ENCODE measurements at regions not wholly inside any gene's neighbourhood (a gene's known extent, or its start where the extent isn't known, plus 50 kb on each side); places are given as distances from the start of the nearest gene placed in this dataset.

DNA sequence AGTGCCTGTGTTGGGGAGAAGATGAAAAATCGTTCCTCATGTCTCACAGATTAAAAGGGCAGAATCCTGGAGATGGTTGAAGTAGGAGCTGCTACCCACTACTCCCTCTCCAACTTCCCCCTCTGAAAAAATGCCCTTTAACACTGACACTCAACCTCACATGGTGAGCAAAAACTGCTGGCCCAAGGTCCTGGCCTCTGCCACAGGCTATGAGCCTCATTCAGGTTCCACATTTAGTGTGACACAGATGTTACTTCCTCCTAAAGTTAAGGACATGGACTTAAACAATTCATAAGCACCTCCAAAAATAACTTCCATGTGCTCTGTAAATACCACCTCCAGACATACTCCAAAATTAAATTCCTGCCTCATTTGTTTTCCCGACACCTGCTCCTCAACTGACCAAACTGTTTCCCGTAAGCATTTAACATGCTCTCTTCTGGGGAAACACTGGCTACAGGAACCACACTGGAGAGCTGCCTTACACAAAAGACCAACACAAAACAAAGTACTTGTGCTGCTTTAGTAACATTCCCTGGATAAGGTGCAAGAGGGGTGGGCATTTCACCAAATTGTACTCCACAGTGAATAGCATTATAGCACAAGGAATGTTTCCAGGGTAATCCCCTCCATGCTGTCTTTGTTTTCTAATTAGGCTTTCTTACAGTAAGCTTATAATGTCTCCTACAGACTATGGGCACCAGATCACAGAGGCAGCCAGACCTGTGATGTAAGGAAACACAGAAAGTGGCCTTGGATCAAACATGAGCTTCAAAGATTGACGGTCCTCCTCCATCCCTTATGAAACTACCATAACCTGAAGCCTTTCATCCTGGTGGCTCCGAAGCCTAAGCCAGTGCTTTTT lies 57.0 kb downstream of the PHLDA1 start:
- DNase-seq = no peak

DNA sequence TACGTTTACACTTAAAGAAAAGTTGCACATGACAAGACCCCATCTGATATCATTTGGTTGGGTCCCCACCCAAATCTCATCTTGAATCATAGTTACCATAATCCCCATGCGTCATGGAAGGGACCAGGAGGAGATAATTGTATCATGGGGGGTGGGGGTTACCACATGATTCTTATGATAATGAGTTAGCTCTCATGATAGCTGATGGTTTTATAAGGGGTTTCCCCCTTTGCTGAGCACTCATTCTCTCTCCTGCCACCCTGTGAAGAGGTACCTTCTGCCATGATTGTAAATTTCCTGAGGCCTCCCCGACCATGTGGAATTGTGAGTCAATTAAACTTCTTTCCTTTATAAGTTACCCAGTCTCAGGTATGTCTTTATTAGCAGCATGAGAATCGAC lies 60.3 kb downstream of the PHLDA1 start:
- no peak for DNase-seq

DNA sequence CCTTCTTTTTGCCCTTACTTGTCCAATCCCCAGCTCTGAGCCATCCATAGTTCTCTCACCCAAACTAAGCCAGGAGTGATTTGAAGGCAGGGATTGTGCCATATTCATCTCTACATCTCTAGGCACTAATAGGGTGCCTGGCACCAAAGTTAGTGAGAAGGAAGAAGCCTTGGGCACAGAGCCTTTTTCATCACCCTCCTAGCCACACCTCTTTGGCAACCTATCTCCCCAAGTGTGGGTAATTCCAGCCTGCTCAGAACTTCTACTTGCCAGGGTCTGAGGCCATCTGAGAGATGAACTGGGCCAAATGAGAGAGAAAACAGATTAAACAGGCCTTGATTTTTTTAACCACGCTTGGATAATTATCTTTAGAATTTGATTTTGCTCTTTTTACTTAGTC lies 61.3 kb downstream of the PHLDA1 start:
- DNase-seq = no peak

DNA sequence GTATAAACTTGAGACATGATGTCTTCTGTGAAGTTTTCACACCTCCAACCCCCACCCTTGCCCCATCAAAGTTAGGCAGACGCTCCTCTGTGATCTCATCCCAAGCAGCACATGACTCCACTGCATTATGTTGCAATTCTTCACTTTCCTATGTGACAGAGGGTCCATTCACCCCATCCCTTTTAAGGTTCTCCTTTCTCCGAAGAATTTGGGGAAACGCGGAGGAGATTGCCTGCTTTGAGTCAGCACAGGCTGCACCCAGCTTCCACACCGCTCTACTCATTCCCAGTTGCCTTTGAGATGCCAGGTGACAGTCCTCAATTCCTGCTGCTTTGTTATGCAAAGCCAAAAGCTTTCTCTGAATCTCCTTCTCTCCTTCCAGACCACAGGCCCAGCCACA lies 61.8 kb downstream of the PHLDA1 start:
- DNase-seq = no peak

DNA sequence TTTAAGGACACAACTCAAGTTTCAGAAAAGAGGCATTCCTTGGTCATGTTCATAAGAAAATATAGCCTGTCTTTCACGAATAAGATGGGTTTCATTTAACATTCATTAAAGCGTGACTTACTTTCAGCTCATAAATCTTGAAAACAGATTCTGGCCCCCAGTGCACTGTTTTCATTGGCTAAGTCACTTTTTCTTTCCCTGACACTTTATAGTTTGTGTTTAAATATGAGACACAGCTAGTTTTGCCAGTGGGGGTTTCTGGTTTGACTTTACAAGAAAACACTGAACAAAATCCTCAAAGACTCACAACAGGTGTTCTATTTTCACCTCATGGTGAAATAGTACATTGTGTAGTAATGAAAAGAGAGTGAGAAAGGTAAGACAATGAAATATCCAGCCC lies 65.9 kb downstream of the PHLDA1 start:
- no peak for DNase-seq

DNA sequence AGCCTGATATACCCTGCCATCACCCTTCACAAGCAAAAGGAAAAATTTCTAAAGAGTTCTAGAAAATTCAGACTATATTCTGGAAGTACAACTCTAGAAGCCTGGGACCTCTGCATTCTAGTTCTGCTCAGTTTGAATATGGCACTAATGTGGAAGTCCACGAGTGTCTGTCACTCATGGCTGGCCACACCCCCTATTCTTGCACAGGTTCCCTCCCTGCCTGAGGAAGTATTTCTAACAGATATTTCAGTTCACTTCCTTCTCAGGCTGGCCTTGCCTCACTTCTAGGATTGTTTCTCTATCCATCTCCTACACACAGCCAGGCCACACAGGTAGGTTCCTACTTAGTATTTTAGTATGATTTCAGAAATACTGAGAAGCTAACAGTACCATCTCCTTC lies 67.4 kb downstream of the PHLDA1 start:
- no peak for DNase-seq

DNA sequence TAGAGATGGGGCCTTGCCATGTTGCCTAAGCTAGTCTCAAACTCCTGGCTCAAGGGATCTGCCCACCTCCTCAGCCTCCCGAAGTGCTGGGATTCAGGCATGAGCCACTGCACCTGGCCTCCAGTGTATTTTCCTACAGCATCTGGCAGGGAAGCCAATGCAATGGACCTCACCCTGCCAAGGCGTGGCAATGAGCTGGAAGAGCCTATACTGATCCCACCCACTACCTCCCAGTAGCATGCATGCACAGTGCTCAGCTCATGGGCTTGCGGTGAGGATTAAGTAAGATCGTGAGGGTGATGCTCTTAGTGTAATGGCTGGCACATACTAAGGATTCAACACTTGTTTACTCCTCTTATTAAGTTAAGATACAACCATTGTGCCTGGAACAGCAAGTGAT lies 69.7 kb downstream of the PHLDA1 start:
- no peak for DNase-seq

DNA sequence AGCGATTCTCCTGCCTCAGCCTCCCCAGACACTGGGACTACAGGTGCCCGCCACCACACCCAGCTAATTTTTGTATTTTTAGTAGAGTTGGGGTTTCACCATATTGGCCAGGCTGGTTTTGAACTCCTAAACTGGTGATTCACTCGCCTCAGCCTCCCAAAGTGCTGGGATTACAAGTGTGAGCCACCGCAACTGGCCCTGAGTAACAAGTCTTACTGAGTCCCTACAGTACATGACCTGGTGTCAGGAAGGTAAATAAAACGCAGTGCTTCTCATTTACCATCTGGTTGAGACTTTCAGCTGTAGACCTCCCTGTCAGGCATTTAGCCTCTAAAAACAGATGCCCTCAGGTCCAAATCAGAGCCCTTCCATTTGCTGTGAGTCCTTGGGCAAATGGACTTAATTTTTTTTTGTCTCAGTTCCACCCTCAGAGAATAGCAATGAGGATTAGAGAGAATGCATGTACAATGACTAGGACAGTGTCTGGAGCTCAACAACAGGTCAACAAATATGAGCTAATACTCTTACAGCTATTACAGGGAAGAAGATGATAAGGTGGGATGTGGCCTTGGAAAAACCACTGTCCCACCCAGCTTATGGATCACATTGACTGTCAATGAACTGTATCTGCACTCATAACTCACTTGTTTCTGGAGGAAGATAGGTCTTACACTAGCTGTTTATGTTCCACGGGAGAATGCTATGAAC lies 70.5 kb downstream of the PHLDA1 start:
- DNase-seq = no peak

DNA sequence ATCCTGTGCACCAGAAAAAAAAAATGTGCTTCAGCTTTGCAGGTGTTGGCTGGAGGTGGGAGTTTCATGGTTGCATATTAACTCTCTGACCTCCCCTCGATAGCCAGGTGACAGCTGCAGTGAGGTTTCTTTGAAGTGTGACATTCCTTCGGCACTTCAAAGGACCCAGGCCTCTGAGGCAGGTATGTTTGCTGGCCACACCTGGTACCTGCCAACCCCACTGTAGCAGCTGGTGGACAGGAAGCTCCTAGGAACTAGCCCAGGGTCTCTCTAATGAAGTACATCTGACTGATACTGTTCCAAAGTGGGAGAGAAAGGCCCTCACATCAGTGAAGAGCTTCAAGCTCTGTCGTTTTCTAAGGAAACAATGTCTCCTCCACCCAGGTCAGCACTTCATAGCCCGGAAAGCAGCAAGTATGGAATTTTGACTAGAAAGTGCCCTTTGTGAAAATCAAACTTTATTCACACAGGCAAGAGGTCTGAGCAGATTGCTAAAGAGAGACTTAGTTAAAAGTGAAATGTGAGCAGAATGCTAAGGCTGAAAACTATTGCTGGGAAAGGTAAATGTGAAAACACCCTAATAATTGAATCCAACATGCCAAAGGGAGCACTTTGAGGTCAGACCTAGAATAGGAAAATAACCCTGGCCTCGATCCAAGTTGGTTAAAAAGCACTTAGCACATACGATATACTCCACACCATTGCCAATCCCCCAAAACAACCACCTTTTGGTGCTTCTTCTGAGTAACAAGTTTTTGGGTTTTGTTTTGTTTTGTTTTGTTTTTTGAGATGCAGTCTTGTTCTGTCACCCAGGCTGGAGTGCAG lies 71.3 kb downstream of the PHLDA1 start:
- DNase-seq = no peak

DNA sequence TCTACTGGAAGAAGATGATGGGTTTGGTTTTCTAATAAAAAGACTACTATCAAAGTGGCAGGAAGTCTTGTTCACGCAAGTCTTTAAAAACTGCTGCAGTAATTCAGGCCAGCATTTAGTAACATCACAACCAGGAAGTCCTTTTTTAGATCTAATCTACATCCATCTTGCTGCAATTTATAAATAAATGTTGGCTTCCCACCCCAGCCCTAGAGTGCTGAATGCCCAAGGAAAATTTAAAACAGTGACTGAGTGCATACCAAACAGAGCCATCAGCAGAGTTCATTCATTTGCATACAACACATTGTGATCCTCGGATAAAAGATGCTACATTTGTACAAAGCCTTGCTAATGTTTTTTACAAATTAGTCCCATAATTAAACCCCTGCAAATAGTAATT lies 72.1 kb downstream of the PHLDA1 start:
- DNase-seq = no peak

DNA sequence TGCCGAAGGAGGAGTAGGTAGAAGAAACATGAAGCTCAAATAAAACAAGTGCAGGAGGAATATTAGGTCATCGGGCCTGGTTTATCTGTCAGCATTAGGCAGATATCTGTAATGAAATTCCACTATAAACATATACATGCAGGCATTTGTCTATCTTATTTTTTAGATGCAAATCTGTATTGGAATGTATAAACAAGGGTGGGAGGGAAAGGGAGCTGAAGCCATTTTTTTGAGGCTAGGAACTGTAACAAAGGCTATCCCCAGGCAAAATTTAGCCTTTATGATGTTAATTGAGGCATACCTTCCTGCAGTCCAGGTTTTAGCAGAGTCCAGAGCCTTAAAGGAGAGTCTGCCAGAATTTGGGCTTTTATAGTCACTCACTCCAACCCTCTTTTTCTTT lies 72.5 kb downstream of the PHLDA1 start:
- no peak for DNase-seq

DNA sequence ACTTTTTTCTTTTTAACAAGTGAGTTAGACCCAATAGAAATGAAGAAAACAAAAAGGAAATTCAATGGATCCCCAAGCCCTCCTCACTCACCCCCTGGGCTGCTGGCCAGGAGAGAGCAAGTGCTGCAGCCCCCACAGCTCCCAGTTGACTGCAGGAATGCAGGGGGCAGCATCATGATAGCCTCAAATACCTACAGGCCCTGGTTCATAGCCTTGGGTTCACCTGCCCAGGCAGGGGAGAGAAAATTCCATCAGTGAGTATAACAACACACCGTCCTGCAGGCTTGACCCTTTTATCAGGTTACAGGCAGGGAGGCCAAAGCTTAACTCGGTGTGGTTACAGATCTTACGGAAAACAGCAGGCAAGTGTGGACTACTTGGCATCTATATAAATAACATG lies 76.3 kb downstream of the PHLDA1 start:
- DNase-seq = no peak

DNA sequence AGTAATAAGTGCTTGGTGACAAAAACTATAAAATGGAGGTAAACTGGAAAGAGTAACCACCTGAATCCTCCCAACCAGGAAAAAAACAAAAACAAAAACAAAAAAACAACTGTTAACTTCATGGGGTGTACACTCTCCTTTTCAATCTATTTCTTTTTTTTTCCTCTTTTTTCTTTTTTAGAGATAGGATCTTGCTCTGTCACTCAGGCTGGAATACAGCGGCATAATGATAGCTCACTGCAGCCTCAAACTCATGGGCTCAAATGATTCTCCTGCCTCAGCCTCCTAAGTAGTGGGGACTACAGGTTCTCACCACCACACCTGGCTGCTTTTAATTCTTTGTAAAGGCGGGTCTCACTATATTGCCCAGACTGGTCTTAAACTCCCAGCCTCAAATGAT lies 76.8 kb downstream of the PHLDA1 start:
- no peak for DNase-seq

DNA sequence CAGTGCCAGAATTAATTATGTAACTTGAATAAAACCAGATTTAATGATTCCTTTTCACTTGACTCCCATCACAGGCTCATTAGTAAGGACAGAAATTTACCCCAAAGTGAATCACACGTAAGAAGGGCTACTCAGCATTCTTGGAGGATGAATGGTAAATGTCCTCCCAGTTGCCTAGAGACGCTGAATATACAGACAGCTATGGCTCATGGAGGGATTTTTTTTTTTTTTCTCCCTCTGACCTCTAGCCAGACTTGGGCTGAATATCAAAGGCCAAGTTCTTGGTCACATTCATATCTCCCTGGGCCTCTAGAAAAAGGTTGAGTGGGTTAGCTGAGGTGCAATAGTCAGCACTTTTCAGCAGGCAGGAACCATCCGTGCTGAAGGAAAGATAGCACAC lies 77.5 kb downstream of the PHLDA1 start:
- DNase-seq = no peak

DNA sequence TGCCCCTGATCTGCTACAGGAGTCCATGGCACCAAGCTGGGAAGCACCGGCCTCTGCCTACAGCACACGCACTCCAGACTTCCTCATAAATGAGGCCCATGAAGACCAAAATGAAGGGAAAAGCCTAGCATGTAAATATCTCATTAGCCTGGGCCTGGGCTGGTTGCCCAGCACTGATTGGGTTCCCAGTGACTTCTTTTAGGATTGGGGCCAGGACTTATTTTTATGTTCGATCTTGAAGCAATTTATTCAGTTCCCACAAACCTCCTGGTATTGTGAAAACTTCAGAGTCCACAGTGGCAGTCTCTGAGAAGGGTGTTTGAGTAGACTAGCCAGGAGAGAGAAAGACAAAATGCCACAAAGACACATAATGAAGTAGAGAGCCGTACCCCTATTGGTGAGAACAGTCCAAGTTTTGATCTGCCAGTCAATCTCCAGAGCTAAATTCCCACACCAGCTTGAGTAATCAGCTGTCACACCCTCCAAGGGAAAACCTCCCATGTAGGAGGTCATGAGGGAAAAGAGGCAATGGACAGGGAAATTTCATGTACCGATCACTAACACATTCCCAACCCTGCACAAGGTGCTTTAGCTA lies 78.2 kb downstream of the PHLDA1 start:
- DNase-seq = no peak

DNA sequence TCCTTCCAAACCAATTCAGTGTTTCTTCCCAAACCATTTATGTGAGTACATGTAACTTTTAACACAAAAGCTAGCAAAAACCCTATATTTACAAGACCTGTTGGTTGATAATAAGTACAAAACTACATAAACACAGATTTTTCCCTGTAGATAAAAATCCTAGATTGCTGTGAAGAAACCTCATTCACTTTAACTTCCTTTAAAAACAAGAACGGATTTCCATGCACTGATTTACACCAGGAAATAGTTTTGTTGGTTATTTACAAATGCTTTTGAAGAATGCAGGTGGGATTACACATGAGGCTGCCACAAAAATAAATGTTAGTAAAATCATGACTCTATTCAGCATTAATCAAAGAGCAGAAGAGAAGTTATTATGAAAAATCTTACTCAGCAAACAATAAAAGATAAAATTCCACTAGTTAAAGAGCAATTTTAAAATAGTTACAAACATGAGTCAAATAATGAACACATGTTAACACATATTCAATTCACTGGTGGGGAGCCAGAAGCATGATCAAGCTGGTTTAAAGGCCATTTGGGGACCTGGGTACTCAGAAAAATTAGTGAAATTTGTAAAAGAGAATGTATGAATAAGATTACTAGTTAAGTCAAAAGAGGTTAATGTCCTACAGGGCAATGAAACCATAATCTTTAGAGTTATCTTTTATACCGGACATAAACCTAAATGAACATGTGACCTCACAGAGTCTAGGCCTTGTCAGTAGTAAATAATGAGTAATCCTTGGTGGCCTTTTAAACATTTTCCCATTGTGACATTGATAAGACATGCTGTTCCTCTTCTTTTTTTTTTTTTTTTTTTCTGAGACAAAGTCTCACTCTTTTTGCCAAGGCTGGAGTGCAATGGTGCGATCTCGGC lies 79.9 kb downstream of the PHLDA1 start:
- DNase-seq = no peak

DNA sequence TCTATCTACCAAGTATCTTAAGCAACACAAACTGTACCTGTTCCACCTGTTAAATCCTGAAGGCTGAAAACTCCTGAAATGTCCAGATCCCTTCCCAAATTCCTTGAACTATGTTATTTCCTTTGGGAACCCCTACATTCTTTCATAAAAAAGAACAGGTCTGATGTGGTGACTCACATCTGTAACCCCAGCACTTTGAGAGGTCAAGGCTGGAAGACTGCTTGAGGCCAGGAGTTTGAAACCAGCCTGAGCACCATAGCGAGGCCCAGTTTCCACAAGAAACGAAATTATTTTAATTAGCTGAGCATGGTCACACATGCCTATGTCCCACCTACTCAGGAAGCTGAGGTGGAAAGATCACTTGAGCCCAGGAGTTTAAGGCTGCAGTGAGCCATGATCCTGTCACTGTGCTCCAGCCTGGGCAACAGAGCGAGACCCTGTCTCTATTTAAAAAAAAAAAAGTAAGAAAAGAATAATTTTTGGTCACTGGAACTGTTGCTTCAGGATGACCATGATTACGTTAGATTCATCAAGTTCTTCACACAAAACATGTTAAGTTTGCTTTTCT lies 84.3 kb downstream of the PHLDA1 start:
- DNase-seq = no peak

DNA sequence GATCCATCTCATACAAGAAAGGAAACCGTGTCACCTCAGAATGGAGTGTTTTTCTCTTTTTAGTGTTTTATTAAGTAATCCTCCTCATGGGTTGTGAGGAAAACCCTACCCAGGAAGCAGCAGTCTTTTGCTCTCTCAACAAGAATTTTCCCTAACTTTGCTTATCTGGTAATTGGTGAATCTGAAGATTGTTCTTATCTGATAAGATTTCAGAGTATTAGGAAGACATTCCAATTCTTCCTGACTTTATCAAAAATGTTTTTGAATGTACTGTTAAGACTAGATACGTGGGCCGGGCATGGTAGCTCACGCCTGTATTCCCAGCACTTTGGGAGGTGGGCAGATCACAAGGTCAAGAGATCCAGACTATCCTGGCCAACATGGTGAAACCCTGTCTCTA lies 86.0 kb downstream of the PHLDA1 start:
- no peak for DNase-seq

DNA sequence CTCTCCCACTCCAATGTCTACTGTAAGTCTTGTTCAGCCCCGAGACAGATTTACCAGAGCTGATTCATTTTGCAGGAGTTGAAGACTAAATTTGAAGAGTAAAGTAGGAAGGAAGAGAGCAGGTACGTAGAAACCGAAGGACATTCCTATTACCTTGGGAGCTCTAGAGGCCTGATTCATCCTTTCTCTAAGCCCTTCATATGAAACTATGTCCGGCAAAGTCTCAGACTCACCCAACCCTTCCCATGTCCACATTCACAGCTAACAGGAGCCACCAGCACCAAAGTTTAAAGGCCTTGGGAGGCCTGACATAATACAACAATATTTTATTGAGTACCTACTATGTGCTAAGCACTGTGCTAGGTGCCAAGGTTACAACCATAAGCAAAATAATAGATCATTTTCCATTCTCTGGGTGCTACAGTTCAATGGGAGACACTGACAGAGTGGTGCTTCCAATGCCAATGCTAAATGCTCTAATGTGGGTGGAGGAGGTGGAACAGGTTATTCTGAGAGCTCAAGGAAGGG lies 86.6 kb downstream of the PHLDA1 start:
- DNase-seq = no peak

DNA sequence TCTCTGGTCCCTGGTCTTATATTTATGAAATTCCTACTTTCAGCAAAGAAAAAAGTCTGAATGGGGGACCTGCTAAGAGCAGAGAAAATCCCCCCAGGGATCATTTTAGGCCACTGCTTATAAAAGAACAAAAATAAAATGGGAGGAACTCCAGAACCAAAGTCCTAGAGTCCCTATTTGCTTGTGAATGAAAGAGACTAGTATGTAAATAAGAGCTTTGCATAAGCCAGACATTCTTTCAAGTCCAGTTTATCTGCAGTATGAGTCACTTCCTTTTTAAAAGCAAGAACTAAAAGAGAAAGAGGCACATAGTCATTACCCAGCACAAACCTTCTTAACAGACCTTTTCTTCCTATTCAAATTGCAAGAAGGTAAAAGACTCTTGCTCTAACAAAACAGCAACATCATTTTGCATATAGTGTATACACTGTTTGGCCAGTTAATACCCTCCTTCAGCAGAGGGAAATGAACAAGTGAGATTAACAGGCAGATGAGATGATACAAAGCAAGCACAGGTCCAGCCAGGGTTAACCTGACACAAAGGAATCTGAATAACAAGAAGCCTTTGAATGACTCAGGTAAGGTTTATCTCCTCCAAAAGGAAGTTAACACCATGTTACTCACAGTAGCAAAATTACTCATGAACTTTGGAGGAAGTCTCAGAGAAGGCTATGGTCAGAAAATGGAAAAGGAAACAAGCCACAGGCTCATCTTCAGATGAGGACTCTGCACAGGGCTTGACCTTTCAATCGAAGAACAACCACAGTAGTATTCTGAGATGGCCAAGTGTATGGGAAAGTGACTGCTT lies 87.3 kb downstream of the PHLDA1 start:
- DNase-seq = no peak

DNA sequence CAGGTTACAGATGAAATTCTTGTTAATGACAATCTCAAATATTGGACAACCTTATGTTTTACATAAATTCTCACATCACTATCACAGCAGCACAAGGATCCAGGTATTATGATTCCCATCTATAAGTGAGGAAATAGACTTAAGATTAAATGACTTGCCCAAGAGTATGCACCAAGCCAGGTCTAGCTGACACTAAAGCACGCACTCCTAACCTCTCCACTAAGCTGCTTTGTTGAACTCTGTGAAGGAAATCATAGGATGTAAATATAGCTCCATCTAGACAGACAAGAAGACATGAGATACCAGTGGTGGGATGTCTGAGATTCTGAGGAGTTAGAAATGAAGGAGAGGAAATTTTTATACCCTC lies 87.9 kb downstream of the PHLDA1 start:
- DNase-seq = no peak

Data from stimulated activated CD4-positive, alpha-beta T cell treated with anti-CD3 and anti-CD28 coated beads, Interleukin-4, amount 100 ng/mL, for 1 hour (primary cell).